ENCODE measurements at regions not wholly inside any gene's neighbourhood (a gene's known extent, or its start where the extent isn't known, plus 50 kb on each side); places are given as distances from the start of the nearest gene placed in this dataset.

DNA sequence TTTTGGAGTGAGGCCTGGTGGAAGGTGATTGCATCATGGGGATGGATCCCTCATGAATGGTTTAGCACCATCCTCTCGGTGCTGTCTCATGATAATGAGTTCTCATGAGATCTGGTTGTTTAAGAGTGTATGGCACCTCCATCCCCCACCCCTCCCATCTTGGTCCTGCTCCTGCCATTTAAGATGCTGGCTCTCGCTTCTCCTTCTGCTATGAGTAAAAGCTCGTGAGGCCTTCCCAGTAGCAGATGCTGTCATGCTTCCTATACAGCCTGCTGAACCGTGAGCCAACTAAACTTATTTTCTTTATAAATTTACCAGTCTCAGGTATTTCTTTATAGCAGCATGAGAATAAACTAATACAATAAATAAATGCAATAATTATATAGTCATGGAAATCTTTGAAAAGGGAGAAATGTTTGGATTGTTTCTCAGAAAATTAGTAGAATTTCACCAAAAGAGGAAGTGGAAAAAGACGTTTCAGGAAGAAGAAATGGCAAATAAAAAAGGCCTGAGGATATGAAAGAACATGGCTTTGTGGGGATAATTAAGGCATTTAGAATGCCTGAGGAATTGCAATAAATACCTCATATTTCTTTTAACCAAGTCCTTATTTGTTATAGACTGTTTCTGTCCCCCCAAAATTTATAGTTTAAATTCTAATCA, 451.2 kb upstream of the ADGRL4 start:
- no peak for DNase-seq (ENCODE audit: low read depth, low spot score)
- no peak overlapping the region for H3K27ac ChIP-seq

DNA sequence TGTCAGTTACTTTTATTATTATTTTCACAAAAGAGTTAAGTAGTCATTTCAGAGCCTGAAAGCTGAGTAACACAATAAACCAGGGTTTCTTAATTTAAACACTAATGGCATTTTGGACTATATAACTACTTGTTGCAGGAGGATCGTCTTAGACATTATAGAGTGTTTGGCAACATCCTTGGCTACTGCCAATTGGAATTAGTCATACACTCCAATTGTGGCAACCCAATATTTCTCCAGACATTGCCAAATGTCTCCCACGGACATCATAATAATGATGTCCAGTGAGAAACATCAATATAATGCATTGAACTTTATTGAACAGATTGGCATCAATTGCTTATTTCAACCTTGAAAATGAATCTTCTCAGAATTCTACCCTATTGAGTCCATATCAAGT, 441.9 kb upstream of the ADGRL4 start:
- no peak overlapping the region for H3K27ac ChIP-seq
- DNase-seq (ENCODE audit: low read depth, low spot score) = no peak

DNA sequence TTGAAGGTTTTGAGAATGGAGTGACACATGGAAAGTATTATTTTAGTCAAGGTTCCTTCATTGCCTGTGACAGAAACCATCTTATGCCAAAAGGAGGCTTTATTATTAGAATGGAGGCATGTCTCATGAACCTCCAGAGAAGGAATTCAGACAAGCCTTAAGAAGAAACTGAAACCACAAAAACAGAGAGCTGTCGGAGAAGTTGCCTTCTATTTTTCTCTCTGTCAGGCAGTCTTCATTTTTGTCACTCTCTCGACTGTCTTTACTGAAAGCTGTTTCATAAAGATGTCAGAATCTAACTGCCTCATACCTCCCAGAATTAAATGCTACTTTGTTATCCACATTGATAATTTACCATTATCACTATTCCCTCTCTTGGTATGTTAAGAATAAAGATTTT, 434.7 kb upstream of the ADGRL4 start:
- no peak for DNase-seq (ENCODE audit: low read depth, low spot score)
- H3K27ac ChIP-seq = no peak overlapping the region

DNA sequence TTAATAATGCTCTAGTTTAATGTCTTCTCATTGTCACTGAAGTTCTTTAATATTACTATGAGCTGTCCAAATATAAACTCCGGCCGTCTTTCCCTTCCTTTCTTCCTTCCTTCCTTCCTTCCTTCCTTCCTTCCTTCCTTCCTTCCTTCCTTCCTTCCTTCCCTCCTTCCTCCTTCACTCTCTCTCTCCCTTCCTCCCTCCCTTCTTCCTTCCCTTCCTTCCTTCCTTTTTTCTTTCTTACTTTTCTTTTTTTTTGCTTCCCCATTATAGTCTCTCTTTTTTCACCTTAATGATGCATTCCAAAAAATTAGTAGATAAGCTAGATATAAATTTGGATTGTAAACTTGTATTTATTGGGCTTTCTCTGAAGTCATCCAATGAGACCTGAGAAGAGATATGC, 431.0 kb upstream of the ADGRL4 start:
- no peak for DNase-seq (ENCODE audit: low read depth, low spot score)
- H3K27ac ChIP-seq = no peak overlapping the region

DNA sequence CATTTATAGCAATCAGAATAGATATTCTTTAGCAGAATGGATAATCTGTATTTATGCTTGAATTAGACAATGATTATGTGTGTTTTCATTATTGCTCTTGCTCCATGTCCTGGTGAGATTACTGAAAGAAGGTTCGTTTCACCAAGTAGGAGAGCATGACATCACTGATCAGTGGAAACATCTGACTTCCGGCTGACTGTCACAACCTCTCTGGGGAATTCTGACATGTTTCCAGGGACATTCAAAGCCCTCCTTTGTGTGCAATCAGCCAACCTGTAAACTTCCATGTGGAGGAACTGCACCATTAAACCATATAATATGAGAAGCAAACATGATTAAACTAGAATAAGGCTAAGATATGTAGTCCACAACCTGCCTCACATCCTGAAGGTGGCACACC, 424.8 kb upstream of the ADGRL4 start:
- no peak for DNase-seq (ENCODE audit: low read depth, low spot score)

DNA sequence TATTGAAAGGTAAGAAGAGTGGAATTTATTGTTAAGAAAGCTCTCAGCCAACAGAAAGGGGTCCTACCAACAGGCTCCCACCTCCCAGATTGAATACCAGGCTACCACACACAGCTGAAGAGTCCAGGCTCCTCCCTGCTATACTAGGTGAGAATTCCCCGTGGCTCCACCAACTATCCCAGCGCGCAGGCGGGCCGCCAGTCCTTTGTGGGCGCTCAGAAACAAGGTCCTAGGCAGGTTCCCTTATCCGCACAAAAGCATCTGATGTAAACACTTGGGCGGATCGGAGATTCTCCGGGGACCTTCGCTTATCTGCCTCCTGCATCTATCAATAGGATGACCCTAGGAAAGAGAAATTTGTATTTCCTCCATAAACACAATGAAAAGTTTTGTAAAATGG, 423.9 kb upstream of the ADGRL4 start:
- DNase-seq (ENCODE audit: low read depth, low spot score) = no peak
- H3K27ac ChIP-seq = no peak overlapping the region

More for the DNA sequence above, 424.8 kb upstream of the ADGRL4 start:
- H3K27ac ChIP-seq = no peak overlapping the region

DNA sequence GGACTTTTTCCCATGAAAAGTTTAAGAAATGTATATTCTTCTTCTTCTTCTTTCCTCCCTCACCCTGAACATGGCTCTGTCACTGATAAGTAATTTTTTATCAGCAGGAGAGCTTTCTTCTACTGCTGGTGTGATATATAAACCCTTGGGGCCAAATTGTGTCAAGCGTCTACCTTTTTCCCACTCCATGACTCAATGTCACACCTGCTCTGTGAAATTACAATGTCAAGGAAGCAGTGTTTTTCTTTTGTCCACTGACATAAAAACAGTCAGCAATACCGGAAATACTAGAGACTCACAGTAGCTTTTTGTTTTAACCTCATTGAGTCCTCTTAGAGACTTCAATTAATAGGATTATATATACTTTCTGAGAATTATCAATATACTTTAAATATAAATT, 416.2 kb upstream of the ADGRL4 start:
- no peak for DNase-seq (ENCODE audit: low read depth, low spot score)
- H3K27ac ChIP-seq = no peak overlapping the region

DNA sequence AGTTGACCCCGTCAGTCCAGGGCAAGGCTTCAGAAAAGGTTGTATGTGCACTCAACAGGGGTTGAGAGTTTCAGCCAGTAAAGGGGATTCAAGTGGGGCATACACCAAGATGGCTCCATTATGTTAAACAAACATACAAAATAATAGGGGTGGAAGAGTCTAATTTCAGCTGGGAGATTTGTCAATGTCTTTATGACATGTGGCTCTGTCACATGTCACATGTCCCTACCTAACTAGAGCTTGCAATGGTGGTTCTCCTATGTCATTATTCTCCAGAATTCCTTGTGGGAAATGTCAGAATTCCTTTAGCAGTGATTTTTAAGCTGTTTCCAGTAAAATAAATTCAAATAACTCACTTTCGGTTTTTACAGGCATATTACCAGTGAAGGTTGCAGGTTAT, 392.0 kb upstream of the ADGRL4 start:
- no peak for DNase-seq (ENCODE audit: low read depth, low spot score)
- H3K27ac ChIP-seq = no peak overlapping the region

DNA sequence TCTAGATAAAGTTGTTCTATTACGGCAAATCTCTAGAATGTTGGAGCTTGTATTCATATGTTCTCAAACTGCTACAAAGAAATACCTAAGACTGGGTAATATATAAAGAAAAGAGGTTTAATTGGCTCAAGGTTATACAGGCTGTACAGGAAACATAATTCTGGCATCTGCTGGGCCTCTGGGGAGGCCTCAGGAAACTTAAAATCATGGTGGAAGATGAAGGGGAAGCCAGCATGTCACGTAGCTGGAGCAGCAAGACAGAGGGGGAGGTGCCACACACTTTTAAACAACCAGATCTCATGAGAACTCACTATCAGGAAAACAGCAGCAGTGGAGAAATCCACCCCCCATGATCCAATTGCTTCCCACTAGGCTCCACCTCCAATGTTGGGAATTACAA, 390.4 kb upstream of the ADGRL4 start:
- DNase-seq (ENCODE audit: low read depth, low spot score) = no peak
- H3K27ac ChIP-seq = no peak overlapping the region

DNA sequence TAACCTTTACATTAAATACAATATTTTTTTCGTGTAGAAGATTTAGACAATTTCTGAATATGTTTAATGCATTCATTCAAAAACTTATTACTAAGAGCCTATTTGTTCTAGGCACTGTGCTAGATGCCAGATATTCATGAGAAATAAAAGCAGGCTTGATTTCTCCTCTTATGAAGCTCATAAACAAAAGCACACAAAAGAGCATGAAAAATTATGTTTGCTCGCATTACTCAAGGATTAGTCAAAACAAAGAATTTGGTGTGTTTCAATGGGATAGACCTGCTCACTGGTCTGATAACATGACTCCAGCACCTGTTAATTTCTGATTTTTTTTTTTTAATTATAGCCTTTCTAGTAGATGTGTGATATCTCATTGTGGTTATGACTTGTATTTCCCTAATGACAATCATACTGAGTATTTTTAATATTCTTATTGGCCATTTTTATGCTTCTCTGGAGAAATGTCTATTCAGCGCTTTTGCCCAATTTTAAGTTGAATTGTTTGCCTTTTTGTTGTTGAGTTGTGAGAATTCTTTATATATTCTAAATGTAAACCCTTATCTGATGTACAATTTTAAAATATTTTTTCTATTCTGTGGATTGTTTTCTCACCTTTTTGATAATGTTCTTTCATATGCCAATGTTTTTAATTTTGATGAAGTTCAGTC, 382.3 kb upstream of the ADGRL4 start:
- H3K27ac ChIP-seq = no peak overlapping the region
- DNase-seq (ENCODE audit: low read depth, low spot score) = no peak

DNA sequence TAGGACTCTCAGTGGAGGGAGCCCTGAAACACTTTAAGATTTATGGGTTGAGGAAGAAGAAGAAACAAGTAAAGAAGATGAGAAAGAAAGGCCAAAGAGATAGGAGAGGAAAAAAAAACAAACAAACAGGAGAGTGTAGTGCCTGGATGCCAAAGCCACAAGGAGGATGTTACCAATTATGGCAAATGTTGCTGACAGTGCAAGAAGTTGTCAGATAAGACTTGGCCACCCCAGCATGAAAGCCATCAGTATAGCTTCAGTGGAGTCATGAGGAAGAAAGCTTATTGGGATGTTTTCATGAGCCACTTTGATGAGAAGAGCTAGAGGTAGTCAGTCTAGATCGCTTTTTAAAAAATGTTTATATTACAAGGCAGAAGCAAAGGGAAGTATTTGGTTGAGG, 380.2 kb upstream of the ADGRL4 start:
- no peak for DNase-seq (ENCODE audit: low read depth, low spot score)
- H3K27ac ChIP-seq = no peak overlapping the region

DNA sequence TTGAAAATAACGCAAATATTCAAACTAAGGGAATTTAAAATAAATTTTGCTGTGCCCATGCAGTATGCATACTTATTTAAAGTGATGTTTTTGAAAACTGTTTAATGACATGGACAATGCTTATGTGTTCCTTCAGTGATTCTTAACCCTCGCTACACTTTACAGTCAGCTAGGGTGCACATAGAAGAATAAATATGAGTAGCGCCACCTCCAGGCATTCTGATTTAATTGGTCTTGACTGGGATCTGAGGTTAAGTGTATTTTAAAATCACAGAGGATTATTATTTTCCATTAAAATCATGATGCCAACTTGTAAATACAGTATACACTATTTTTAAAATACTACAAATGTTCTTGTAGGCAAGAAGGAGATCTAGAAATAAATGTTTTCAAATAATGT, 373.5 kb upstream of the ADGRL4 start:
- no peak for DNase-seq (ENCODE audit: low read depth, low spot score)

DNA sequence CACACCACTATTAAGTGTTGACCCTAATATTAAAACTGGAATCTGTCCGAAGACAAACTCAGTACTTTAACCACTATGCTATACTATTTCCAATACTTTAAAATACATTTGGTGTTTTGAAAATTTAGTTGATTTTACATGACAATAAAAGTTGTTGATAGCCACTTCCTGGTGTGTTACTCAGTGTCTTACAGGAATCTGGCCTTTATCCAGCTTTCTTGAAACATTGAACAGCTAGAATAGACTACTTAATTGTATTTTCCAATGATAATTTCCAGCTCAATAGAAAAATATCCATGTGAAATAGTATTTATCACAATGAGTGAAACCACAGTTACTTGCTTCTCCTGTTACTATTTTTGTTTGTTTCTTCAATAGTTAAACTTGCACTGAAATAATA, 369.6 kb upstream of the ADGRL4 start:
- DNase-seq (ENCODE audit: low read depth, low spot score) = no peak
- no peak overlapping the region for H3K27ac ChIP-seq

More for the DNA sequence above, 373.5 kb upstream of the ADGRL4 start:
- no peak overlapping the region for H3K27ac ChIP-seq

DNA sequence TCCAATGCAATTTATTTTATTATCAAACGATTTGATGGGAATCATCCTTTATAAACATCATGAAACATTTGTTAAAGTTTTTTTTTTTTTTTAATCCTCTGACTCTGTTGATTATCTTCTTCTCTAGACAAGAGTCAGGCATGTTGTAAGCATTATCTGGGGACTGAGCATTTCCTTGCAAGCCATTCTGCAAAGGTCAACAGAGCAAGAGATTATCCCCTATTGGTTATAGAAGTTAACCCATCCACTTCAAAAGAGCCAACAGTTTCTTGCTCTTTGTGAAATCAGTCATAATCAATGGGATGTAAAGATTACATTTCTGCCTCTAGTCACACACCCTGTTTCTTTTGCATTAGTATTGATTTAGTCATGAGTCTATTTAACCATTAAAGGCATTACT, 368.8 kb upstream of the ADGRL4 start:
- H3K27ac ChIP-seq = no peak overlapping the region
- no peak for DNase-seq (ENCODE audit: low read depth, low spot score)

DNA sequence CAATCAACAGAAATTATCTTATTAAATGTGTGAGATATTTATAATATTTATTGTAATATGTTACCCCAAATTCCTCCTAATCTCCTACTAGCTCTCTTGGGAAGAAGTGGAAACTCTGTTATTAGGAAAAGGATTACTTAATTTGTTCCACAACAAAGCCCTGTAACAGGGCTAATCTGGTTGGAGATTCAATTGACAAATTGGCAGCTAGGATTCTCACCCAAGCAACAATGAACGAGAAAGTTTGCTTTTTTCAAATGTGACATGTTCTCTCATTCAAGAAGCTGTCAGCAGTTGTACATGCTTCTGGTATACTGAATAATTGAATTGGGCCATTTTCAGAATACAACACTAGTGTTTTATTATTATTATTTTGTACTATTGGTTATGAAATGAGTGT, 367.9 kb upstream of the ADGRL4 start:
- no peak for DNase-seq (ENCODE audit: low read depth, low spot score)
- no peak overlapping the region for H3K27ac ChIP-seq

DNA sequence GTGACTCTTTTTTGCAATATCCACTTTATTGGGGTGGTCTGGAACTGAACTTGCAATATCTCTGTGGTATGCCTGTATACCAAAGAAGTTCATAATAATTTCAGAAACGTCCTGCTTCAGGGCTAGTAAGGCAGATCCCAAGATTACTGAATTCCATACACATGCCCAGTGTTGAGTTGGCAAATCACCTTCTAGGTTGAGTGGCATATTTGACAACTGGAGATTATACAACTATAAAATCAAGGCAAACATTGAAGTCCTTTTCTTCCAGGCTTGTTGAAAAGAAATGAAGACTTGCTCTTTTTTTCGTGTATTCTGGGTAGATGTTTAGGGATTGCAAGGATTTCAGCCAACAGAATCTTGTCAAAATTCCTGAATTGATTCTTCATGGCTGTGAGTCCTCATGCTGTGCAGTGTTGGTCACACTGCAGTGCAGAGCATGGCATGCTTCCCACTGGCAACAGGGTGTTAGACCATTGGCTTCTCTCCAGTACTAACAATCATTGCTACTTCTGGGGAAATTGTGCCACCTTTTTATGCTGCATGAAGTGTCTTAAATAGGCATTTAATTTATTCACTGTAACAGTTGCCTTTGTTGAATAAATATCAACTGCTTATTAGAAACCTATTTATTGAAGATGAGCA, 367.1 kb upstream of the ADGRL4 start:
- no peak overlapping the region for H3K27ac ChIP-seq
- no peak for DNase-seq (ENCODE audit: low read depth, low spot score)

DNA sequence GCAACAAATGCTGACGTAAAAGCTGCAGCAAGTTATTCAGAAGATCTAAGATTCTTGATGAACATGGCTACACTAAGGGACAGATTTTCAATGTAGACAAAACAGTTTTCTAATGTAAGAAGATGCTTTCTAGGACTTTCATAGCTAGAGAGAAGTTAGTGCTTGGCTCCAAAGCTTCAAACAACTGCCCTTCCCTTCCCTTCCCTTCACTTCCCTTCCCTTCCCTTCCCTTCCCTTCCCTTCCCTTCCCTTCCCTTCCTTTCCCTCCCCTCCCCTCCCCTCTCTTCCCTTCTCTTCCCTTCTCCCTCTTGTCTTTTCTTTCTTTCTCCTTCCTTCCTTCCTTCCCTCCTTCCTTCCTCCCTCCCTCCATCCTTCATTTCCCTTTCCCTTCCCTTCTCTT, 365.3 kb upstream of the ADGRL4 start:
- no peak for DNase-seq (ENCODE audit: low read depth, low spot score)
- no peak overlapping the region for H3K27ac ChIP-seq

DNA sequence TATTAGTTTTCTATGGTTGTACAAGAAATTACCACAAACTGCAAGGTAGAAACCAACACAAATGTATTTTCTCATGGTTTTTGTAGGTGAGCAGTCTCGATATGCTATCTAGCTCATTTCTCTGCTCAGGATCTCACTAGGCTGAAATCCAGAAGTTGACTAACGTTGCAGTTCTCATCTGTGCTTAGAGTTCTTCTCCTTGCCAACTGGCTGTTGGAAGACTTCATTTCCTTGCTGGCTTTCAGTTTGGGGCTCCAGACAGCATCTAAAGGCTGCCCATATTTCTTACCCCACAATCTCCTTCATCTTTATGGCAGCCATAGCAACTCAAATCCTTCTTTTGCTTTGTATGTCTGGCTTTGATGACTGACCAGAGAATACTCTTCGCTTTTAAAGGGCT, 362.6 kb upstream of the ADGRL4 start:
- H3K27ac ChIP-seq = no peak overlapping the region
- DNase-seq (ENCODE audit: low read depth, low spot score) = no peak

DNA sequence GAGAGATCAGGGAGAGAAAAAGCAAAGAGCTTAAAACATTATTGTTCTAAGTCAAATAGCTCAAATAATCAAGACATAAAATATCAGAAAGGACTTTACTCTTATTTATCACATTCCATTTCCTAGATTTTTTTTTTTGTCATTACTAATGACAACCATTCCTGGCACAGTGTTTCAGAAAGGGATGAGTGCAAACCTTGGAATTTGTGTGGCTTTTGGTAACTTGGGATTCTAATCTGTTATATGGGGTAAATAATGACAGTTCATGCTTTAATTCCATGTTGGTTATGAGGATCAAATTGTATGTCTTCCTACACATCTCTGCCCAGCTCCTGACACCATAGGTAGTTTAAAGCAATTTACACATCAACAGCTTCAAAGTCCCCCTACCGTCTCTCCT, 358.4 kb upstream of the ADGRL4 start:
- H3K27ac ChIP-seq = no peak overlapping the region
- DNase-seq (ENCODE audit: low read depth, low spot score) = no peak

DNA sequence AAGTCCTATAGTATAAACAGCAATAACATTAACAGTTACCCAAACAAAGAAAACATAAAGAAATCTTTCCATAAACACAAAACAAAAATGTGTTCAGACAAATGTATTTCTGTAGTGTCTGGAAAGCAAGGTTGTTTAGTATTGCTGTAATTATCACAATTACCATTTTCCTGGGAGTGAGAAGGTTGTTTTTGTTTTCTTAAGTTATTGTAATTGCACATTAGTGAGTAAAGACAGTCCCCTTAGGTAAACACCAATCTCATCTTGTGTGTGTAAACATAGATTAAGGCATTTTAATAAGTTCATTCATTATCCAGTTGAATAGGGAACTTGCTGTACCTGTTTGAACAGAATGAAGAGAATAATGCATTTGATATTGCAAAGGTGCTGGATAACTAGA, 356.9 kb upstream of the ADGRL4 start:
- no peak overlapping the region for H3K27ac ChIP-seq
- no peak for DNase-seq (ENCODE audit: low read depth, low spot score)

DNA sequence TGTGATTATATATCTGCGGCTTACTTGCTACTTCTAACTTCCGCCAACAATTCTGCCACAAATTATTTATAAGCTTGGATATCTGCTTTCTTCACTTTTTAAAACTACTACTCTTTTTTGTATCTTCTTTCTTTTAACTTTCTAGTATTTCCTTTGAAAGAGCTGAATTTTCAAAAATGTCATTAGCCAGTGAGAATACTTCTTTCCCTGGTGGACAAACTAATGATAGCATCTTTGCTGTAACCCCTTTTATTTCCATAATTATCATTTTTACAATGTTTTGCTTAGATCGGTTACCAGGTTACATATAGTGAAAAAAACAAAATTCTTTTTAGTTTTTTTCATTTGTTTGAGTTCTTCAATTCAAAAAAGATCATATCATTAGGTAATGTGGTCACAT, 355.9 kb upstream of the ADGRL4 start:
- DNase-seq (ENCODE audit: low read depth, low spot score) = no peak
- H3K27ac ChIP-seq = no peak overlapping the region

DNA sequence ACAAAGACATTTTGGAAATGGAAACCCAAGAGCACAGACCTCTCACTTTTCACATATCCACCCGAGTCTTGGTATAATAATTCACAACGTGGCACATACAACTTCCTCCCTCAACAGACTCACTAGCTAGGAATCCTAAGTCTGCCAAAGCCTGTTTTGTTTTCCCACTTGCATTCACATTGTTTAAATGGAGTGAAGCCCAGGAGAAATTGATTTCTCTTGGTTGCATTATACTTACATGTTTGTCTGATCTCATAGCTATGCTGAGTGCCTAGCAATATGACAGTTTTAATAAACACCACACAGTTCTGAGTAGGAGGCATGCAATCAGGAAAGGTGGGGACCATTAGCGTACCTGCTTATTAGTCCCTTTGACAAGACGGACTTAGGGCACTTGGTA, 348.6 kb upstream of the ADGRL4 start:
- H3K27ac ChIP-seq = no peak overlapping the region
- DNase-seq (ENCODE audit: low read depth, low spot score) = no peak
